Ramos (cell line): ENCODE measurements at regions not wholly inside any gene's neighbourhood (a gene's known extent, or its start where the extent isn't known, plus 50 kb on each side); places are given as distances from the start of the nearest gene placed in this dataset.

Experiments used
- in situ Hi-C: fragments of 300-500 bp; cut with MboI; formaldehyde crosslinking; loops from one replicate; pipeline ENCODE4 v1.14.3; 2022; ENCODE audit warnings: low sequenced_read_pairs; ENCODE audit not compliant: unreplicated experiment

DNA sequence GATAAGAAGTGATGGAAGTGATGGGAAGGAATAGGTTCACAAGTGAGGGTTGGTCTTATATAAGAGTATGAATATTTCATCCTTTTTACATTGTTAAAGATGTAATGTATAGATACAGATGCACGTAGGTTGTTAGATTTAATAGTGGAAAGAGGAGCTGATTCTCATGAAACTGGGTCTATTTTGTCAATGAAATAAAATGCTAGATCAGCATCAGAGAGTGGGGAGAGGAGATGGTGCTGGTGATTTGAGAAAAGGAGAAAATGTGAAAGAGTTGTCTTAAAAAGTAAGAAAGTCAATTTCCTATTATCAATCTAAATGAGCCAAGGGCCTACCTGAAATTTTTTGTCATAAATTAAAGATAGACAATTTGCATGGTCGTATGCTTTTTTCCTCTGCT lies 82.8 kb upstream of the FYN start:
- in situ Hi-C loops: no loop called here

DNA sequence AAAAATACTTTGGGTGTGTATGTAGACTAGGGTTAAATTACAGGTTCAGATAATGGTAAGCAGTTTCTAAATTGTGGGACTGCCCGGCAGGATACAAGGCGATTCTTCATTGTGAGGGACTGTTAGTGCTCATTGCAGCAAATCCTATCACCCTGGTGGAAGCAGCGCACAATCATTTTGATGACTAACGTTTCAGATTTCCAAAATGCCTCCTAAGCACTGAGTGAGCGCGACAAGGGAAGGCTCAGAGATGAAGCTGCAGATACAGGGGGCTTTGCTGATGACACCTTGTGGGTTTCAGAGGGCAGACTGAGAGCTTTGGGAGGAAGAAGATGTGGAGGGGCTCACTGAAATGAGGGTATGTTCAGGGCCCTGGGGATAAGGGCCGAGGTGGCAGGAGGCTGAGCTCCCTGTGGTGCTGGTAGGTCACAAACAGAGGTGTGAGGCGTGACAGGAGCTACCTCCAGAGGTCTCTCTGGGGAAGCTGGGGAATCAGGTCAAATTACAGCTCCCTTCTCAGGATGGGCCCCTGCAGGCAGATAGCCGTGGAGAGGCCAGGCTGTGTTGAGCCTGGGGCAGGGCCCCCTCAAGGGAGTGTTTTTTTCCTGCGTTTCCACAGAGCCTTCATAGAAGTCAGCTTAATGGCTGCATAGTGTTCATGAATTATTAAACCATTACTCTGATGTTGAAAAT lies 84.5 kb upstream of the FYN start:
- in situ Hi-C loops: no loop called here

DNA sequence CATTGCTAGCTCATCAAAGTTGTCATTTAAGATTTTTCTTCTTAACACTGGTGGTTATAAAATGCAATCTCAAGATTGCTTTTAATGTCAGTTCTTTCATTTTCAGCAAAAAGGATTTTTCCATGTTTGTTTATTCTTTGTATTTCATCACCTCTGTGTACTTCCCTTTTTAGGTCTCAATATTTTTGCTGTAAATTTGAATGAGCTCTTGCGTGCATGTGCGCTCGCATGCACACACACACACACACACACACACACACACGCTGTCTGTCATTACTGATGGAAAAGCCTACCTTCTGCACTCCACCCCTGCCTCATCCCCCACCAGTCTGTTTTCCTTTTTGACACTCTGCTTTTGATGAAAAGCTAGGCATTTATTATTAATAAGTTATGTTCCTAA lies 85.3 kb upstream of the FYN start:
- in situ Hi-C loops: no loop called here

DNA sequence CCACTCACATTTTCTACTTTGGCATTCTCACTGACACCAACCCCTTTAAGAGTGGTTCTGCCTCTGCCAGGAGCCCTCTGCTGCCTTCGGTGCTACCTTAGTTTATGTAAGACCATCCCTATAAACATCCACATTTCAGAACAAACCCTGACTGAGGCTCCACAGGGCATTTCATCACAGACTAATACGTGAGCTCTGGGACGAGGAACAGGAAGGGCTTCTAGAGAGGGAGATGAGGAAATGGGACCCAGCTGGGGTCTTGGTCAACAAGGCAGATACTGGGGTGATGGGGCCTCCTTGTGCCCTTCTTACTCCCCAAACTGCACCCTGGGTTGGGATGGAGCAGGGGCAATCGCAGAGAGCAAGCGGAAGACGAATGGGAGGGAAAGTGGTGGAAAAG lies 86.5 kb upstream of the FYN start:
- in situ Hi-C loops: no loop called here

DNA sequence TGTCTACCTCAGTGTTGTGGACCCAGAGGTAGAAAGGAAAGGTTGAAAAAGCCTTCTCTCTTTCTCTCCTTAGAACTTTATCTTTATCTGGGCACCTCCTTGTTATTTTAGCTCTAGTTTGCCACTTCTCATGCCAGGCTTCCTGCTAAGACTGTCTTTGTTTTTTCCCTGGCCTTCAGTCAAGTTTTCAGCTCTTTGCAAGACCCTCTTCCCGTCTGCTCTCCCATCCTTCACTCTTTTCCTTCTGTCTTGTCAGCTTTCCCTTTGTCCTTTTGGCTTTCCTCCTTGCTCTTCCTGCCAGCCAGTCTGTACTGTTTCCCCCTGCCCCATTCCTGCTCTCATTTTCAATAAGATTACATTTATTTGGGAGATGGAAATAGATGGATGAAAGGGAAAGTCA lies 86.8 kb upstream of the CCN6 start:
- in situ Hi-C loops: no loop called here

DNA sequence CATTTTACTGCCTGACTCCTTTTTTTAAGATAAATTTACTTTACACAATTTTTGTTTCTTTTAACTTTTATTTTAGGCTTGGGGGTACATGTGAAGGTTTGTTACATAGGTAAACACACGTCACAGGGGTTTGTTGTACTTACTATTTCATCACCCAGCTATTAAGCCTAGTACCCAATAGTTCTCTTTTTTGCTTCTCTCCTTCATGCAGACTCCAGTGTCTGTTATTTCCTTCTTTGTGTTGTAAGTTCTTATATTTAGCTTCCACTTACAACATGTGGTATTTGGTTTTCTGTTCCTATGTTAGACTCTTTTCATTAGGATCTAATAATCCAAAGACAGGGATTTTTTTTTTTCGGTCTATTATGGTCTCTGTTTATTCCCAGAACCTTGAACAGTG lies 83.5 kb upstream of the CCN6 start:
- in situ Hi-C loops: no loop called here

DNA sequence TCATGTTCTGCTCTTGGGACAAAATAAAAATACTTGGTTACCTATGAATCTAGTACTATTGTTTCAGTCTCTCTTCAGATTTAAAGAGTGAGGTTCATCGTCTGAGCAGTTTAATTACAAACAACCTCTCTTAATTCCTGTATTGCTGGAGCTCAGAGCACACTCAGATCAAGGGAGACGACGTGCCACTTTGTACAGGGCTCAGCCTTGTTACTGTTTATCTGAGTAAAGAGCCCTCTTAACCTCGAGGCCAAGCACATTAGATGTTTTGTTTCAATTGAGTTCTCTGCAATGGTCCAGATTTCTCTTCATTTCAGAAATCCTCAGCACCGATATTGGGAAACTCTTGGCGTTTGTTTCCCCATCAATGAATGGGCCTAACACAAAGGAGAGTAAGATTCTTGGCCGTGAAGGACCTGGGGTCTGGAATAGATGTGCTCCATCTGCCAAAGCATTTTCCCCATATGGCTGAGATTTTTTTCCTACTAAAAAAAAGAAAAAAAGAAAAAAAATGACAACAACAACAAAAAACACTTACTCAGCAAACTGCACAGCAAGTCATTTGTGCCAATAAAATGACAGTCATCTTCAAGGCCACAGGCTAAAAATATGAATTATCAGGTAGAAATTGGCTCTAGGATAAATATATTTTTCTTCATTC lies 82.6 kb upstream of the CCN6 start:
- in situ Hi-C loops: no loop called here

DNA sequence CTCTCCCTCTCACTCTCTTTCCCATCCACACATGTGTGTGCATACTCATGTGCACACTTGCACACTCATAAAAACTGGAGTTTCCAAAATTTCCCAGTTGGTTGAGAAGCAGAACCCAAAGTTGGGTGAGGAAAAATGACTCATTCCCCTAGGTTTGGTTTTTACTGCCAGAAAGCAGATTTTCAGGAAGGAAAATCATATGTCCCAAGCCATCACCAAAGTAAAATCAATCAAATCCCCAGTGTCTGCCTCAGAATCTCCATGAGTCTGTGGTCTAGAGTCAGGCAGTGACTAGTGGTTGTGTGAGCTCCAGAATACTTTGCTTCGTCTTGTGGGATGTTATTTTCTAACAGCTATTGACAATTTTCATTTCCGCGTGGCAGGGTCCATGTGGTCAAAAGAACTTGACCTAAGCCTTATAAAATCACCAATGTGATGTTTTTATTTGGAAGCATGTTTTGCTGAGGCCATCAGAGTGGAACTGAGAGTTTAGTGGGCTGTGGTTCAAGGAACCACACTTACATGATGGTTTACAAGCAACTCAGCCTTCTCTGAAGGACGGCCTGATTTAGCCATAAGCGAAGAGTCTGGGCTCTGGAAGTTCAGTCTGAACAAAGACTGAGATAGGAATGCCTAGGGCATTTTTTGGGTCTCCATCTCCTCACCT lies 81.9 kb upstream of the CCN6 start:
- in situ Hi-C loops: no loop called here

DNA sequence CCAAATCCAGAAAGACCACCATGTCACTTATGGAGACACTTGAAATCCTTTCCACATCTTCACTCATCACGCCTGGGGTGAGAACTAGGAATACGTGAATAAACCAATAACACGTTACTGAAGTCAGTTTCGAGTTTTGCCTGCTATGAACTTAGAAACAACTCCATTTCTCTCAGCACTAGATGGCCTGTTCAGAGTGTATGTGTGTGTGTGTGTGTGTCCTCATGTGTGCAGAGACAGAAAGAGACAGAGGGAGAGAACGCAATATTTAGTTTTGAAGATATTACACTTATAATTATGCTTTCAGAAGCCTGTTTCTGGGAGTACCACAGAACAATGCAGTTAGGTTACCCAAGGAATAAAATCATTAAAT lies 81.2 kb upstream of the CCN6 start:
- in situ Hi-C loops: no loop called here

DNA sequence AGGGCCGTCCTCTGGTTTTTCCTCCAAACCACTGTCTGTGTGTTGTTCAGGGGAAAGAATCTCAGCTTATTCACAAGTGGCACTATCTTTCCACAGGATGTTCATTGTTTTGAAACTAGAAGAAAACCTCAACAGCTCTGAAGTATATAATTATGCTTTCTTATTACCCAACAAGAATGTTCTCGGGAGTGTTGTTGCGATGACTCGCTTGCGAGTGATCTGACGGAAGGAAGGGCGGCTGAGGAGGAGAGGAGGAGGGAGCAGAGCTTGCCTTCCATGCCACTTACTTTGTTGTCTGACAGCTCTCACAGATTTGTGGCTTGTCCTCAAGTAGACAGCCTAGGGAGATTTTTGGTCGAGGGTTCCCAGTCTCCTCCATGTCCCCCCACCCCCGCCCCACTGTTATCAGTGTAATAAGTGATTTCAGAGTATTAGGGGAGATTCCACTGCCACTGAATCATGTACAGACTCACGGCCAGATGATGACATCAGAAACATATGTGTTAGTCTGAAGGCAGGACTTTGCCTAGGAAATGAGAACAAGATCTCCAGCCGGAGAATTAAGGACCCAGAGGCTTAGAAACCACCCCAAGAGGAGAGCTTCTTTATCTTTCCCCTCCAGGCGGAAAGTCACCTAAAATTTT lies 80.7 kb upstream of the CCN6 start:
- in situ Hi-C loops: no loop called here

DNA sequence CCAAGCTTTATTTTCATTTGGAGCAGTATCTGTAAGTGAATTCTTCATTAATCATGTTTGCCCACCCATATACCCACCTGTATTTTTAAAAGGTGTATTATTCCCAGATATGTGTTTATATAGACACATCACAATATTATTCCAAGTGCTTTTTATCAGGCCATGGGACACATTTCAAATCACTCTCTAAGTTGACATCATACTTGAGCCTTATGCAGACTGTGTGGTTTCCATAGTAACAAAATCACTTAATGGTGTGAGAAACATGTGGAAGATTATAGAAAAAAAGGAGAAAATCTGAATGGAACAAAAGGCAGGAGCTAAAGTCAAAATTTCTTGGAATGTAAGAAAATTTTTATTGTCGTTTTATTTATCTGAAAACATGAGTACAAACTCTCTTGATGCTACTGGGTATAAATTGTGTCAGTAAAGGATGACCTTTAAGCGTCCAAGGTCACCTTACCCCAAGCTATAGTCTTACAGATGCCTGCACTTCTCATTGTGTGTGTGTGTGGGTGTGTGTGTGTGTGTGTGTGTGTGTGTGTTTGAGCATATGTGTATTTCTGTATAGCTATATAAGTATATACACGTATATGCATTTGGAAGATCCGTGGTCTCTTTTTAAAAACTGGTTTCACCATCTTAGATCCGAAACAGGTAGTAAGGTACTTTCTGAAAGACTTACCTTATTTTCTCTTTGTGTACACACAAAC lies 79.8 kb upstream of the CCN6 start:
- in situ Hi-C loops: no loop called here

DNA sequence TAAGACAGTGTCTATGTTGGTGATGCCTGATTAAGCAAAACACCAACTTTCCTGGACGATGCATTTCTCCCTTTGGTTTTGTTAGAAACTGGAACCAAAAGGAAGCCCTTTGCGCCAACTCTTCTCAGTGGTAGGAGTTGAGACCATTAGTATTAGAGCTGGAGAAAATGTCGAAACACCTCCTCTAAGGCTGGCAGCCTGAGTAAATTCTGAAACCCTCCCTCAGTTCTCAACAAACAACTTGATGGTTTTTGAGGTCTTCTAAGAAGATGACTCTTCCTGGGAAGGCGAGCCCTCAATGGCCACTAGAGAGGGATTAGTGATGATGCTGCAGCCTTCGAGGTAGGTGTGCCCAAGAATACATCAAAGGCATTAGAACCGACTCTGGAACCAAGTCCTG lies 78.4 kb upstream of the CCN6 start:
- in situ Hi-C loops: no loop called here

DNA sequence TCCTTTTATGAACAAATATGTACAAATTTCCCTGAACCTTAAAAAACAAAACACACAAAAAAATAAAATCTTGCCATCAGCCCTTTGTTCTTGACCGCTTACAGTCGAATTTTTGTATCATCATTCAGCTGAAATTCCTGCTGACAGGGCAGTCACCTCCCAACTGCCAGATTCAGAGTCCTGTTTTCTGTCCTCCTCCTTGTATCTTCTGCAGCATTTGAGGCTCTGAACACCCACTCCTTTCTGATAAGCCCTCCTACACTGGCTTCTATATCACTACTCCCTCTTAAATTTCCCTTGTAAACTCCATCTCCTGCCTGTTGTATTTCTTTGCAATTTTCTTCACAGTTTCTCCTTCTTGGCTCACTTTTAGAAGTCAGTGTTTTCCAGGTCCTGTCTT lies 77.8 kb upstream of the CCN6 start:
- in situ Hi-C loops: no loop called here

DNA sequence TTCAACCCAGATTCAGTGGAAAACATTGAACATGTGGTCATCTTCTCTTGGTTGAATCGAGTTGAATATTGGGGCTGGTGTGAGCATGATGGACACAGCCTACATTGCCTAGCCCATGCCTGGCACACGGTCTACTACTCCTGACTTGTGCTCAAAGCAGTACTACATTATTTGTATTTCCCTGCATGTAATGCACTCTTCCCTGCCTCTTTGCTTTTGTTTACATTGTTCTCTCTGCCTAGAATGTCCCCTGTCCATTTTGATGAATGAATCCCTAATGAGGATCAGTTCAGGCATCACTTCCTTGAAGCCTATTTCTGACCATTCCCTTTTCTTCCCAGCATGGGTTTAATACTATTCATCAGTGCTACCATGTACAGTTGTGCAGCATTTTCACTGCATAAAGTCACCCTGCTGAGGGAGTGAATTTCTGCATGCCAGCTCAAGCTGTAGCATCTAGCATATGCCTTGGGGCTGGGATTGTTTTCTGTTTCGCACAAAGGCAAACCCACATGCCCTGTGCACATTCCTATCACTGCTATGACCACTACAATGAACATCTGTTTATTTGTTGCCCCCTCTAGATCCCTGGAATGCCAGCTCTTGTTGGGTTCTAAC lies 75.3 kb upstream of the CCN6 start:
- in situ Hi-C loops: no loop called here

DNA sequence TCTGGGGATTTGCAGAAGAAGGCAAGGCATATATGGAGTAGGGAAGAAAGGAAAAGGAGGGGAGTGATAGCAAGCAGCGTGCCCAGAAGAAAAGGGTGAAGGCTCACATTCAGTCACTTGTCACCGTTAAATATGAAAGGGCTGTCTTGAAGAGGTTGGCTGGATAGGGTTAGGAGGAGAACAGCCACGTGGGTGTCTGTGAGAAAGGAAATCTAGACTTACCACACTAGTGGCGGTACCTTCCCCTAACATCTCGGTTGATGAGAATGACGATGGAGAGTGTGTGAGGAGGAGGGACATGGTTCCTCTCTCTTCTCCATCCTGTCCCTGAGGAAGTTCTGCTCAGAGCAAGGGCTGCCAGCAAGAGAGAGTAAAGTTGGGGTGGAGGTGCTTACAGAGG lies 74.3 kb upstream of the CCN6 start:
- in situ Hi-C loops: no loop called here

DNA sequence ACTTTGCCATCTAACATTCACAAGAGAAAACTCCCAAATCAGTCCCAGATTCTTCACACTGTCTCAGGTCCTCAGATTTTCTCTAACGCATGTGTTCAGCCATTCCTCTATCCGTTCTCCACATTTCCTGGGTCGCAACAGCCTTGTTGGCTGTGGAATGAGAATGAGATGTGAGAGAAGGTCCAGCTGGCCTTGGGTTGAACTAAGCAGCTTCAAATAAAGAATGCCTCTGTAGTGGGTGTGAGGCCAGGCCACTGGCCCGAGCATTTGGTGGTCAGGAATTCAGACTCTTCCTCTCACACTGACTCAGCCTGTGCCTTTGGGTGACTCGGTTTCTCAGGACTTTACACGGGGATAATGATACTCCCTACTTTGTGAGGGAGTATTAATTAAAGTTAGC lies 73.8 kb upstream of the CCN6 start:
- in situ Hi-C loops: no loop called here

DNA sequence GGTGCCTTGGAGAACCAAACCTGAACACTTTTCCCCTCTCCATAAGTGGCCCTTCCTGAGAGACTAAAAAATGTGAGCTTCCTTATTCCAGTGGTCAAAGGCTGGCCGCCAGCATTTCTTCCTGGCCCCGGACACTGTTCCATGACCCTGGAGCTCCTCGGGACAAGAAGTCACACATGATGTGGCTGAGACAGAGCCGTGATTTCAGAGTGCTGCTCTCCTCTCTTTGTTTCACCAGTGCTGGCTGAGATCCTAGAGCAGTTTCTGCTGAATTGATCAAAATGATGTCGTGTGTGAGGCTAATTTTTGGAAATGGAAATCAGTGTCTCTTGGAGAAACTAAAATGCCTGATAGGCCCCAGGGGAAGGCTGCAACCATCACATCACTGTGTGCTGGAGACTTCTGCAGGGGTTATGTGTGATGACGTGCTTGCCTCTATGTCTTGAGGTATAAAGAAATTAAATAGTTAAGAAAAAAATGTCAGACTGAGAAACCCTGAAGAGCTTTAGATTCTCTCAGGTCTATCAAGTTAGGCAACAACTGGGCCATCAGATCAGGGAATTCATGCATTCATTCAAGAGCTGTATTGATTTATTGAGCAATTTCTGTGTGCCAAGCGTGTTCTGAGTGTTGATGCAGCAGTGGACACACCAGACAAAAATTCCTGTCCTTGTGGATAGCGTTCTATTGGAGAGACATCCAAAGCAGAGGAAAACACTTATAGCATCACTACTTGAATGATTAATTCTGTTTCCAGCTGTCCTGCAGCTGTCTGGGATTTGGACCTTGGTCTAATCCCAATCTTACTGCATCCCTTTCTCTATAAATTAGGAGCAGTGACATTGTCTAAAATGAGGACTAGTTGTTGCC lies 72.7 kb upstream of the CCN6 start:
- in situ Hi-C loops: no loop called here

DNA sequence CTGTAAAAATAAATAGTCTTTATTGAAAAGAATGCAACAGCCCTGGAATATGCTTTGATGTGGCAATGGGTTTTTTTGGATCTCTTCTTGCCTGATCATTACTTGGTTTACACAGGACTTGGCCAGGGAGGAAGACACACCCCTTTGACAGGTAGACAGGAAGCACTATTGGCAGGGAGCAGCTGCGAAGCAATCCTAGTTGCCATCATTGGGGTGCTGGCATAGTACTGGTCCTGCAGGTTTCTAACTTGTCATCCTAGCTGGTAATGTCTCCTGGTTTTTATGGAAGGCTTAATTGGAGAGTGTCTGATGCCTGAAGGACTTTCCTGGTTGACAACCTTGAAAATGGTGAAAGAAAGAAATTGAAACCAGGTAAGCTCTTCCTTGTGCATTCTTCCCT lies 71.2 kb upstream of the CCN6 start:
- in situ Hi-C loops: no loop called here

DNA sequence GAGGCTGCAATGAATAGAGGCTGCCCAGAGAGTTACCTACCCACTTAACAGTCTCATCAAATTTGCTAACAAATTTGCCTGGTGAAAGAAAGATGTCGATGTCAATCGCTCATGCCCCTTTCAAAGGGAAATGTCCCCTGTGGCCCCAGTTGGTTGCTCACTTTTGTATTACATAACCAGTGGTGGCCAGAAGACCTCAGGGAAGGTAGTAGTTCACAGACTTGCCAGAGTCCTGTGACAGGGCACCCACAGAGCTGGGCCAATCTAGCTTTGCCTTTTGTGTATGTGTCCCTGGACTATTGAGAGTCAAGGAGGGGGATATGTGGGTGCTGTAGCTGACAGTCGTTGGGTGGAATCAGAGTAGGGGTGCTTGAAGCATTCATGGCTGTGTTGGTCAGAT lies 70.7 kb upstream of the CCN6 start:
- in situ Hi-C loops: no loop called here
